NT2/D1 (cell line): ENCODE measurements at regions not wholly inside any gene's neighbourhood (a gene's known extent, or its start where the extent isn't known, plus 50 kb on each side); places are given as distances from the start of the nearest gene placed in this dataset.

Experiments used
- SUZ12 ChIP-seq: IDR thresholded peaks from 2 replicates; pipeline ENCODE4 v1.6.1; 2011; ENCODE audit not compliant: insufficient read length, insufficient read depth; ENCODE audit errors: extremely low read depth
- YY1 ChIP-seq: IDR thresholded peaks from 2 replicates; pipeline ENCODE4 v1.6.1; 2011; ENCODE audit not compliant: insufficient read length, insufficient read depth
- ZNF274 ChIP-seq: IDR thresholded peaks from 2 replicates; pipeline ENCODE4 v1.6.1; 2011; ENCODE audit warnings: mild to moderate bottlenecking, low read depth, low read length

- TF ChIP-seq YY1: no peak
- no peak for TF ChIP-seq ZNF274
- no peak for TF ChIP-seq SUZ12
Measured at GRCh38 chr6:29887819-29888776, 54.2 kb upstream of the HLA-A start.
